Stimulated activated CD4-positive, alpha-beta T cell treated with anti-CD3 and anti-CD28 coated beads, Interleukin-15, amount 100 ng/mL, for 1 hour (primary cell): ENCODE measurements at regions not wholly inside any gene's neighbourhood (a gene's known extent, or its start where the extent isn't known, plus 50 kb on each side); places are given as distances from the start of the nearest gene placed in this dataset.
A peak's percentile ranks its signal among the peaks of the same experiment; 100 is the strongest.

ENCODE experiments used
- DNase-seq, 2 donors: peaks; one replicate each; pipeline ENCODE4 v3.0.0-alpha.2; 2020; ENCODE audit warnings: low read depth in 1 of 2, low spot score in 1 of 2

GRCh38 chr15:25181293-25182097 lies 226.7 kb downstream of the SNRPN start:
- peak in 1 of 2 donors; percentile 1 for DNase-seq

- no peak for DNase-seq
Observed at GRCh38 chr15:25182098-25182478, 227.3 kb downstream of the SNRPN start.

- DNase-seq: no peak
Observed at GRCh38 chr15:25182736-25183445, 228.1 kb downstream of the SNRPN start.

- DNase-seq: no peak
Observed at GRCh38 chr15:25183581-25184251, 228.9 kb downstream of the SNRPN start.

- no peak for DNase-seq
Observed at GRCh38 chr15:25184356-25185155, 229.8 kb downstream of the SNRPN start.

GRCh38 chr15:25185156-25185710 lies 230.4 kb downstream of the SNRPN start:
- no peak for DNase-seq

- no peak for DNase-seq
Observed at GRCh38 chr15:25185791-25186190, 231.0 kb downstream of the SNRPN start.

GRCh38 chr15:25186411-25186810 lies 231.6 kb downstream of the SNRPN start:
- DNase-seq: no peak

GRCh38 chr15:25186906-25187645 lies 232.3 kb downstream of the SNRPN start:
- no peak for DNase-seq

- DNase-seq: no peak
Observed at GRCh38 chr15:25188051-25188450, 233.3 kb downstream of the SNRPN start.

GRCh38 chr15:25188551-25189101 lies 233.8 kb downstream of the SNRPN start:
- DNase-seq: no peak

GRCh38 chr15:25189551-25189950 lies 234.8 kb downstream of the SNRPN start:
- DNase-seq: no peak

- DNase-seq: no peak
Observed at GRCh38 chr15:25192651-25193050, 237.9 kb downstream of the SNRPN start.

- DNase-seq: no peak
Observed at GRCh38 chr15:25207369-25207768, 231.5 kb downstream of the UBE3A start.

GRCh38 chr15:25208735-25209134 lies 230.1 kb downstream of the UBE3A start:
- no peak for DNase-seq

GRCh38 chr15:25220834-25221233 lies 218.0 kb downstream of the UBE3A start:
- no peak for DNase-seq

- no peak for DNase-seq
Observed at GRCh38 chr15:25224396-25224795, 214.4 kb downstream of the UBE3A start.

GRCh38 chr15:25226360-25226759 lies 212.5 kb downstream of the UBE3A start:
- DNase-seq: no peak

GRCh38 chr15:25228261-25228660 lies 210.6 kb downstream of the UBE3A start:
- DNase-seq: no peak

- no peak for DNase-seq
Observed at GRCh38 chr15:25230442-25230841, 208.4 kb downstream of the UBE3A start.
